ENCODE measurements at regions not wholly inside any gene's neighbourhood (a gene's known extent, or its start where the extent isn't known, plus 50 kb on each side); places are given as distances from the start of the nearest gene placed in this dataset.

DNA sequence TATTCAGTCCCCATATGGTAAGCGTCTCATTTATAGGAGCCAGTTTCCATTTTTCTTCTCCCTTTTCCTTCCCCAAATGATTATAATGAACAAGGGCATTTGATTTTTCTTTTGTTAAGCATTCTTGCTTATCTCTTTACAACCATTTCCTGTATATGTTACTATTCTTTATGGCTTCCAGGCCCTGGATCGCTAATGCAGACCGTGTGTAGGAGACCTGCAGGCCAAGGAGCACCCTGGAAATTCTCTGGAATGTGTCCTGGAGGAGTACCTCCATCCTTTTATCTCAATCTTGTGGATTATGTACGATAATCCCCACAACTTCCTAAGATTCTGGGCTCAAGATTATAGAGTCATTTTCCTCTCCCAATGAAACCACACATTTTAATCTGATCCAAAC lies 439.6 kb upstream of the MMADHC start:
- FAIRE-seq, result no peak
- DNase-seq (ENCODE audit: low spot score in 2 of 2), result no peak

DNA sequence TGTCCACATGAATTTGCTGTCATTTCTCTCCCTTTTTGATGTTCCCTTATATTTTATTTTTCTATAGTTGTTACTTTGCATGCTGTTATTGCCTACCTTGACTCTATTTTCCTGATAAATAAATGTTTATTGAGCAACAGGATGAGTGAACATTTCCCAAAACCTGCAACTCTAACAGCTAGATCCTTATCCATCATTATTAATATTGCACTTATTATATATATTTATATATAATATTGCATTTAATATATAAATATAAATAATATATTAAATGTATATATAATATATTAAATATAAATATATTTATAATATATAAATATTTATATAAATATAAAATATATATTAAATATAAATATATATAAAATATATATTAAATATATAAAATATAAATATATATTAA lies 436.1 kb upstream of the MMADHC start:
- DNase-seq (ENCODE audit: low spot score in 2 of 2) (no peak), FAIRE-seq (no peak)

DNA sequence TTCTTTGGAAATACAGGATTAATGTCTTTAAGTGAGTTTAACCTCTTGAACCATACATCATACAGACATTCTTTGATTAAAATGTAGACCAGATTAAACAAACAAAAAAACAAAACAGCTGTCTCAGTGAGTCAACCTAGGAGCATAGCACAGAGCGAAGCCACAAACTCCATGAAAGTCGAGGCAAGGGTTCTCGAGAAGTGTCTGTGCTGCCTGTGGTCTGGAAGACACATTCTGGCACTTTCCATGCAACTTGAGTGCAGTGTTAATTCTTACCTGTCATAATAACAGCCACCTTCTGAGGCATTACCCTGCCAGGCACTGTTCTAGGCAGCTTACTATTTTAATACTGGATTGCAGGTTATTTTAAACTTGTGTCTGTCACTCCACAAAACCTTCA lies 435.5 kb upstream of the MMADHC start:
- no peak for DNase-seq (ENCODE audit: low spot score in 2 of 2)

DNA sequence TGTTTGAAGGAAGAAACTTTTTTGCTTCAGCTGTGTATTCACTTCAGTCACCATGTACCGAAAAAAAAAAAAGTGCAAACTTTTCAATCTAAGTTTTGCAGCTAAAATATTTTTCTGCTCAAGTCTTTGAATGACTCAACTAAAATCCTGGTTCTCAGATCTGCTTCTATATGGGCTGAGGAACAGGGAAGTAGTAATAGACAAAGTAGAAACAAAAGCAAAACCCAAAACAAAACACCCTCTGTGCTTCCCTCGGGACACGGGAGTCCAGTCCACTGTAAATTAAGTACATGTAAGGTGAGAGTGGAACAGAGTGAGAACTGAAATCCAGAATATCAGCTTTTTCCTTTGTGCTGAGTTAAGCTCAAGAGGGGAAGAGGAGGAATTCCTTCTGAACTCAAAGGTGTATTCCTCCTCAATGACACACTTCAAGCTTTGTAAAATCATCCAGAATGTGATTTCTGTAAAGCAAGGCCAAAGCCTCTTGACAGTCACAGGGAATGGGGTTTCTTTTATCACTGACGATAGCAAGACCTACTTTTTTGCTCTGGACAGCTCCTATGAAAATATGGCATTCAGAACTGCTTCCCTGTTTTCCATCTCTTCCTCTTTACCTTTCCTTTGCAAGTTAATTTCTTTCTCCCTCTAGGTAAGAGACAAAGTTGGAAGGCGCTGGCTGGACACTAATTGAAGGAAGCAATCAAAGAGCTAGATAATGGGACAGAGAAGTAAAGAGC lies 433.5 kb upstream of the MMADHC start:
- DNase-seq (ENCODE audit: low spot score in 2 of 2), result no peak

More for the DNA sequence above, 435.5 kb upstream of the MMADHC start:
- FAIRE-seq, result no peak

DNA sequence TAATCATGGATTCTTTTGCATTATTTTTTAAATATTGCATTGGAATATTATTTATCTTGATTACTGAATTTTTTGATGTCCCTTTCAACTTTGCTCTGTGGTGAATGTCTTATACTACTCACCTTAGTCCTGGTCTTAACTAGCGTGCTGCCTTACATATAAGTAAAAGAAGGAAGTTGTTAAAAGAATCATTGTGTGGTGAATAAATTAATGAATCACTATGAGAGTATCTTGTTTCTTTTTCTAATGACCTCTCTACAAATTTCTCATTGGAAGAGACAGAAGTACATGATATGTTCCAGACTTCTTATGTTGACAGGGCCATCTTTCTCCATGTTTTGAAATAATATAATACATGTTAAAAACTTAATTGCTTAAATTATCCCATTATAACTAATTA lies 432.6 kb upstream of the MMADHC start:
- no peak for FAIRE-seq

More for the DNA sequence above, 433.5 kb upstream of the MMADHC start:
- FAIRE-seq, result no peak

DNA sequence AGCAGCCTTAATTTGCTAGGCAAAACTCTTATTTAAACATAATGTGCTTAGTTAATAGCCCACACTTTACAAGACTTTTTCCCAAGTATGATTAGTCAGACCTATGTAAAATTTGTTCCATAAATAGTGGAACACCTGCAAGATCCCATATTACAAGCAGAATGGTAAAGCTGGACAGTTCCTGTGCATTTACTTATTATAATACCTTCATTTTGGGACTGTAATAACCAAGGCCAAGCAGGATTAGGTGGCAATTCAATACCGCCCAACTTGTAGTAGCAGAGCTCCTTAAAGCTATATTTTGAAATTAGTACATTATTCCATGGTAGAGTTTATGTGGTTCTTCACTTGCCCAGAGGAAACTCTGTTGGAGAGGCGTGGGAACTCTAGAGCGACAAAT lies 431.5 kb upstream of the MMADHC start:
- no peak for DNase-seq (ENCODE audit: low spot score in 2 of 2)
- FAIRE-seq, result no peak

More for the DNA sequence above, 432.6 kb upstream of the MMADHC start:
- no peak for DNase-seq (ENCODE audit: low spot score in 2 of 2)

DNA sequence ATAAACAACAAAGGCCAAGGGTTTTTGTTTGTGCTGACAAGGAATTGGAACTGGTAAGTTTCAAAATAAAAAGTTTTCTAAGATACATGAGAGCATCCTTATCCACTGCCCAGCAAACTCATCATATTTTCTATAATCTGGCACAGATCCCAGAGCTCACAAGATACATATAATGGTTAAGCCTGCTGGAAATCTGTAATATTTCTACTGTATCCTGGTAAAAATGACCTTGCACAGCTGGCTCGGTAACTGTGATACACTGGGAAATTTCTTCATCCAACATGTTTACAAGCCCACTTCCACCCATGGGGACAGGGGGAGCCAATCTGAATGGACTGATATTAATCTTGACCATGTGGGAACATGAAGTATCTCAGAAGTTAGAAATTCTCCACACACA lies 425.4 kb upstream of the MMADHC start:
- FAIRE-seq (no peak), DNase-seq (ENCODE audit: low spot score in 2 of 2) (no peak)

DNA sequence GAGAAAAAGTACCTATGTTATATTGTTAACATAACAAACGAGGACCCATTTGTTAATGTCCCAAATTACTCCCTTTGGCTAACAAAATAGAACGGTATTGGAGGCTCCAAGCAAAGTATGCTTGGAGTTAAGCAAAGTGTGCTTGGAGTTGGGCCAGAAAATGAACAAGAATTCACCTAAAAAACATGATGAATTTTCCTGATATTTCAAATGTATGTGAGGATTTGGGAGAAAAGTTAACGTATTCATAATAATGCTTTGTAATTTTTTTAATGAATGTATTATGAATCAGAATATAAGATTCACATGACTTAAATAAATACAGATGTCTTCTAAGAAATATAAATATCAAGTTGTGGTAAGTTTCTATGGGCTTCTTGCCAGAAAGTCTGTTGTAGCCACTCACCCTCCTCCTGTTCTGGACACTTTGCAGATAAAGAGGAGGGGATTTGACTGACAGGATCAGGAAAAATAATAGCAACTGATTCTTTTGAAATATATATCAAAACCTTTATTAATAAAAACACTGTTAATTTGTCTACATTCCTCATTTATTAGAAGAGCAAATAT lies 423.7 kb upstream of the MMADHC start:
- no peak for FAIRE-seq

DNA sequence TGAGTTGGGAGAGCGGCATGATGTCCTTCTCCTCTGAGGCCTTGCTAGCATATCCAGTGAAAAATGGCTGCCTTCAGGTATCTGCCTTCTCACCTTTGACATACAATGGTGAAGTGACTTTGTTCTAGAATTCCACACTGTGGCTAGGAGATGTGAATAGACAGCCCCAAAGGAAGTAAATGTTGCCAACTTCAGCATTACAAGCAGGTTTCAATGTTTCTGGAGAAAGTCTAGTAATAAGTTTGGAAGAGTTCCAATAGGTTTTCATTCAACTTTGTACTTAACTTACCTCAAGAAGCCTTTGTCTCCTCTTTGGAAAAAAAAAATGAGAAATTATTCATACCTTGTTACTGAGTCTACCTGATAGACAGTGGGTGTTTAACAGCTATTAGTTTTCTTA lies 421.3 kb upstream of the MMADHC start:
- DNase-seq (ENCODE audit: low spot score in 2 of 2), result no peak
- FAIRE-seq, result no peak

More for the DNA sequence above, 423.7 kb upstream of the MMADHC start:
- no peak for DNase-seq (ENCODE audit: low spot score in 2 of 2)

DNA sequence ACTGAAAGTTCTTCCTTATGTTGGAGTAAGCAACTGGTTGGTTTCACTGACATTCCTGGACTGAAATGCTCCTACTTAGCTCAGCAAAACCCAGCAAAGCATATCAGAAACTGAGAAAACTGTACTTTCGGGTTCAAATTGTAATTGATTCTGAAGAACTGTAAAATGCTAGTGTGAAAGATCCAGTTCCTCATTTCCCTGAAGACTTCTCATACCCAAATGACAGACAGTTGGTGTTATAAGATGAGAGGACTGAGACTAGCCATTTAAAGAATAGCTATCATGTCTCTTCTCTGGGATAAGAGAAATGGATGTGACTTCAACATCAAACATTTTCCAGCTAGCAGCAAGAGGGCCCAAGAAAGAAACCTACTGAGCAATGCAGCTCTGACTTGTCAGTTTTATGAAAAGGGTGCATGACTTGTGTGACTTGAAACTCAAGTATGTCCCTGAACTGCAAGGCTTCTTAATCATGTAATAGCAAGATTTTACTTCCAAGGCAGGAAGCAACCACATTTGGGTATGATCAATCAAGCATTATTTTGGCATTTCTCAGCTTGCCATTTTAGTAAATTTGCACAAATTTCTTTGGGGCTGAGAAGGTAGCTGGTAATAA lies 420.3 kb upstream of the MMADHC start:
- FAIRE-seq (no peak), DNase-seq (ENCODE audit: low spot score in 2 of 2) (no peak)

DNA sequence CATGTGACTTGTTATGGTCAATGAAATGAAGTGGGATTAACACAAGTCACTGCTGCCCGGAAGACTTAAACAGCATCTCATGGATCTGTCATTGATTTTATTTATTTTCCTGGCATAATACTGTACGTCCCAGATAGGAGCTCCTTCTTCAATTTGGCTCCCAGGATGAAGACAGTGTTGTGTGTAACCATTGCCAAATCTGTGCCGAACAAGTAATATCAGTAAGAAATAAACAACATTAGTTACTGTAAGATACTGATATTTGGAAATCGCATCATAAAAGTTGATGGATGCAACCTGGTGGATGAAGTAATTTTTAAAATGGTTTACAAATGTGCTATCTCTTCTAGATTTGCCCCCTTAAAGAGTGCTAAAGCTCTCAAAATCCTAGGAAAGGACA lies 419.0 kb upstream of the MMADHC start:
- DNase-seq (ENCODE audit: low spot score in 2 of 2), result no peak
- no peak for FAIRE-seq

DNA sequence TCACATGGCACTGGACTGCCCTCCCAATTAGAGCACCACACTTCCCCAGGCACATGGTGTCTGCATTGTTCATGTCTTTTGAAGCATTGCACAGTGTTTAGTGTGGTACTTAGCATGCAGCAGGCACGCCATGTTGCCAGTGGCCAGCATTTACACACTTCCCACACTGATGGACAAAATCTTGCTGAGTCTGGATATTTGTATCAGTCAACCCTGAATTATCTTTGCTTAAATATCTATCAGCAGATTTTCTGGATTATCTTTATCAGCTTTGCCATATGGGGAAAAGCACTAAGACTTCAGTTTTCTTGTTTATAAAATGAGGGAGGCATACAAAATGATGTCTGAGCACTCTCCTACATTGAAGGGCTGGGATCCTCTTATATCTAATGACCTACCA lies 416.0 kb upstream of the MMADHC start:
- no peak for FAIRE-seq
- no peak for DNase-seq (ENCODE audit: low spot score in 2 of 2)

DNA sequence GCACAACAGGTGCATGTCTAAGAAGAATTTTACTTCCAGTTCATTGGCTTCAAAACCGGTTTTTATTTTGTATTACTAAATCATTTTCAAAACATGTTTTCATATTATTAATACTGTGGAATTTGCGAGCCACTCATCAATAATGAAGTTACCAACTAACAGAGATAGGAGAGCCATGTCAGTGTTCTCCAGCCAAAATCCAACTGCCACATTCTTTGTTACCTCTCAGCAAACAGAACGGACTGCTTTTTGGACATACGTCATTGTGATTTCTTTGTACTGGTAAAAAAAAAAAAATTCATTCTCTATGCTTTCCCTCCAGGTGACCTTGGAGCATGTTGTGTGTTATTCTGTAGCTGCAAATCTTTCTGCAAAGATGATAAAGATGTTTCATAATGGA lies 414.2 kb upstream of the MMADHC start:
- no peak for FAIRE-seq
- no peak for DNase-seq (ENCODE audit: low spot score in 2 of 2)

DNA sequence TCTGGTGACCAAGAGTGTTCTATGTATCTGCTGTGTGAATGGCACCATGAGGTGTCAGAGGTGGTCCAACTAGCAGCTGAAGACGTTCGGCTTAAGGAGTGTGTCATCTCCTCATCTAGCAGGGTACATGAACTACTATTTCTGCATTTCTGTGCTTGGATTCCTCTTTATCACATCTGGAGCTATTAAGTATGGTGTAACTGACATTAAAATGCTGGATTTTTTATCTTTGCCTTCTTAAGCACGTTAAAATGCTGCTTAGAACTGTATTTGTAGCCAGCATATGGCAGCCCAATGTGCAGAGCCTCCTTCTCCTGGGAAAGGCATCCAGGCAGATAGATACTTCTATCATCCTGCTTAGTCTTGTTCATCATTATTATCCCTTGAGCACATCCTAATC lies 409.3 kb upstream of the MMADHC start:
- FAIRE-seq (no peak), DNase-seq (ENCODE audit: low spot score in 2 of 2) (no peak)

DNA sequence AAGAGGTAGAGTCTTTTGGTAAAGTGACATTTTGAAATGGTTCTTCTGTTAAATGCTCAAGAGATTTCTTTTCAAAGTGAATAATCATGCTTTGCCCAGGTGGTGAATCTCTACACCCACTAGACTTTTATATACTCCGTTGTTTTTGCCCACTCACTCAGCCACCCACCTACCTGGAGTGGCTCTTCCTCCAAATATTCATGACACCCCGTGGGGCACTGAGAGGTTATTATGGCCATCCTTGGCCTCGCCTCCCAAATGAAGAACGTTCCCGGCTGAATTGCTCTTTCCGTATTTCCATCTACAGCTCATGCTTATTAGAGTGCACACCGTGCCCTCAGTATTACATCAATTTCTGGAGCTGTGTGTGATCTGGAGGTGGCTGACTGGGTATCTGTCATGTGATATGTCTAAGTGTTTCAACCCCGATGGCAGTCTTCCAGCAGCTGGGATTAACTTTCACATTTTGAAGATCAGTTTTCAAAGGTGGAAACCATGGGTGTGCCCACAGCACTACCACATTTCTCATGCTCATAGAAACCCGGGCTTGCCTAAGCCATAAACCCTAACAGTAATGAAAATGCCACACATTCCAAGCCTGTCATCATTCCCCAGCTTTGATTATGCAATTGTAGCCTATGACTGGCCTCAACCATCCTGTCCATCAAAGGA lies 406.6 kb upstream of the MMADHC start:
- DNase-seq (ENCODE audit: low spot score in 2 of 2) (no peak), FAIRE-seq (no peak)

DNA sequence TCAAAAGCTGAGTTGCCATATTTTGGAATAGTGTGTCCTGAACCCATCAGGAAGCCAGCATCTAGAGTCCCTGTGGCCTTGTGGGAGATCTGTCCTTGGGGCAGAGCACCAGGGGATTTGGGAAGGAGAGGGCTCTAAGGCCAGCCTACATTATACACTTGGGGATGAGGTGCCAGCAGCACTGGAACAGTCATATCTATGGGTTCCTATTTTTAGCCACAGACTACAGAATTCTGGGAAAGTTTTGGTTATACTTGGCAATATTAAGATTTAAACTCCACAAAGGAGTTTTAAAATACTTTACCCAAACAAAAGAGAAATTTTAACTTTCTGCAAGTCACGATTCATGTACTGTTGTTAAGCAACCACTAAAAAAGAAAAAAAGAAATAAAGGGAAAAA lies 405.7 kb upstream of the MMADHC start:
- FAIRE-seq (no peak), DNase-seq (ENCODE audit: low spot score in 2 of 2) (no peak)

DNA sequence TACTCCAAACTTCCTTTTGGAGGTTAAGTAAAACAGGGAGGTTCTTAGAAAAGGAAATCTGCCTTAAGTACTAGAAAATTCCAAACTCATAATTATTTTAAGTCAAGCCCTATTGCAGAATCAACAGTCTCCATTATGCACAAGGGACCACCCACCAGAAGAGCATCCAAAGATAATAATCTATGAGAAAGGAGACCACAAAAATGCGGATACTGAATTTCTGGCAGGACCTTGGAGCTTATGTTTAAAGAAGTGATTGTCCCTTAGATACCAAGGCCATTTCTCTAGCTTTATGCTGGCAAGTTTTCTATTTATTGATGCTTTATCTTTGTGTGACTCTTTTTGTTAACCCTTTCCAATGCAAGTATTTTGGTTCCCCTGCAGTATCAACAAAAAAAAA lies 404.0 kb upstream of the MMADHC start:
- FAIRE-seq (no peak), DNase-seq (ENCODE audit: low spot score in 2 of 2) (no peak)

DNA sequence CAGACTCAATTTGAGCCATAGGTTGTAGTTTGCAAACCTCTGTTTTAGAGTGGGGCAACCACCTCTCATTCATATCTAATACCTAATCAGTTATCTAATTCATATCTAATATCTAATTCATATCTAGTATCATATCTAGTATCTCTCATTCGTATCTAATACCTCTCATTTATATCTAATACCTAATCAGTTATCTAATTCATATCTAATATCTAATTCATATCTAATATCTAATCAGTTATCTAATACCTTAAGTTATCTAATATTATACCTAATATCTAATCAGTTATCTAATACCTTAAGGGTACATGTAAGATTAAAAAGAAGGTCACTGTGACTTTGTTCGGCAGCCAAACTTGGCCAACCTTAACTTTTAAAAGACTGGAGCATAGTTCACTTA lies 403.4 kb upstream of the MMADHC start:
- DNase-seq (ENCODE audit: low spot score in 2 of 2) (no peak), FAIRE-seq (no peak)

DNA sequence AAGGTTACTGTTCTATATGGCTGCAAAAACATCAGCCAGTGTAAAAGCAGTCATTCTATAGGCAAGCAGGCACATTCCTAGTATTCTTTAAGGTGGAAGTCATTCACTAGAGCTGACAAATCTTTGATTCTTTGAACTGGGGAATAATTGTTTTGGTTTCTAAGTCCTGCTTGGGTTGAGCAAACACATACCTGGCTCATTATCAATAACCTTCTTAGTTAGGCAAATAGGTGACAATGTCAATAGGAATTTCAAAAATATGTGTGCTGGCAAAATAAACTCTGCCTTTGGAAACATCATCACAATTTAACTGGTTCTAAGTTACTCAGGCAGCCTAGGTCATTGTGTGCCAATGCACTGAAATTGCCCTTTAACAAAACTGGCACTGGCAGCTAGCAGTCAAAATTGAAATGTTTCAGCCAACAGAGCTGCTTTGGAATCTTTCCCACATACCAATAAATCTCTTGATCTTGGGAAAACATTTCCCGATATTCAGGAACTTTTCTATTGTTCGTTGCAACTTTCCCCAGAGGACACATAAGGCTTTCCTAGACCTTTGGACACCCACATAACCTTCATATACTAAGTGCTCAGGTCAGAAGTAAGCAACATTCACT lies 402.0 kb upstream of the MMADHC start:
- FAIRE-seq (no peak), DNase-seq (ENCODE audit: low spot score in 2 of 2) (no peak)

DNA sequence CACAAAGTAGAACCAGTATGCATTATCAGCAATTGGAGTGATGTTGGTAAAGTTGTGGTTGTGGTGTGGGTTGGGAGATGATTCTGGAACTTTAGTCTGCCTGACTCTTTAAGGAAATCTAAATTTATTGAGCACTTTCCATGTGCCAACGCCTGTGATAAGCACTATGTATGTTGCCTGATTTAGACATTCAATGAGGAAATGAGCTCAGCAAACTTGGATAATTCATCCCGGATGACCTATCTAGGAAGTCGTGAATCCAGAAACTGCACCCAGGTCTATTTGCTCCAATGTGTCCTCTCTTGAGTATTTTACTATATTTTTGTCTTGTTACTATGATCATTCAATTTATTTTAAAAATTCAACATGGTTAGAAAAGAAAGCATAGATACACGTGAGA lies 400.8 kb upstream of the MMADHC start:
- DNase-seq (ENCODE audit: low spot score in 2 of 2) (no peak), FAIRE-seq (no peak)

DNA sequence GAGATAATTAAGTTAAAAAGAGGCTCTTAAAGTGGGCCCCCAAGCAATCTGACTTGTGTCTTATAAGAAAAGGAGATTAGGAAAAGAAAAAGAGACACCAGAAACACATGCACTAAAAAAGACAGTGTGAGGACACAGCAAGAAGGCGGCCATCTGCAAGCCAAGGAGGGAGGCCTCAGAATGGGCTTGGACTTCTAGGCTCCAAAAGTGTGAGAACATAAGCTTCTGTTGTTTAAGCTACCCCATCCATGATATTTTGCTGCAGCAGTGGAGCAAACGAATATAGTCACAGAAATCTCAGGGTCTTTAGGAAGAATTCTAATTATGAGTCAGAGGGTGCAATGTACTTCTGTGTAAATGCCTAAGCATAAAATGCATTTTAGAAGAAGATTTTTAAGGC lies 399.3 kb upstream of the MMADHC start:
- DNase-seq (ENCODE audit: low spot score in 2 of 2), result no peak
- FAIRE-seq, result no peak
